Lower lobe of right lung (tissue), 2 donors: ENCODE measurements at regions not wholly inside any gene's neighbourhood (a gene's known extent, or its start where the extent isn't known, plus 50 kb on each side); places are given as distances from the start of the nearest gene placed in this dataset.

Source experiments
- ATAC-seq, 2 donors: fragments of 200-7000 bp; cut with Tn5 transposase; one replicate each; pipeline ENCODE4 v1.9.1; 2020 to 2022; ENCODE audit warnings: mild to moderate bottlenecking in 2 of 2, moderate library complexity in 2 of 2
- DNase-seq: peaks from one replicate; pipeline ENCODE4 v3.0.0-alpha.2; 2020
- H3K27ac ChIP-seq: fragments of 200-600 bp; one replicate; pipeline ENCODE4 v1.8.0; 2022
- H3K27me3 ChIP-seq: fragments of 200-600 bp; one replicate; pipeline ENCODE4 v1.8.0; 2022; ENCODE audit warnings: low read depth
- H3K36me3 ChIP-seq: fragments of 200-600 bp; one replicate; pipeline ENCODE4 v1.8.0; 2022; ENCODE audit warnings: mild to moderate bottlenecking
- H3K4me1 ChIP-seq: fragments of 200-600 bp; one replicate; pipeline ENCODE4 v1.8.0; 2022
- H3K4me3 ChIP-seq: fragments of 200-600 bp; one replicate; pipeline ENCODE4 v1.8.0; 2022; ENCODE audit warnings: mild to moderate bottlenecking
- H3K9me3 ChIP-seq: fragments of 200-600 bp; one replicate; pipeline ENCODE4 v1.8.0; 2022
- intact Hi-C: fragments of 100-400 bp; cut with DNase I; formaldehyde crosslinking; loops from one replicate; pipeline ENCODE4 v1.11.0; 2022
- TF ChIP-seq, protein P1 (sequence below): fragments of 200-600 bp; IDR thresholded peaks from one replicate; pipeline ENCODE4 v1.8.0; 2022; ENCODE audit warnings: antibody characterized with exemption, mild to moderate bottlenecking
- donor health status: DM: no; HTN: yes; CAD: no; lungs with severe emphysema.

DNA sequence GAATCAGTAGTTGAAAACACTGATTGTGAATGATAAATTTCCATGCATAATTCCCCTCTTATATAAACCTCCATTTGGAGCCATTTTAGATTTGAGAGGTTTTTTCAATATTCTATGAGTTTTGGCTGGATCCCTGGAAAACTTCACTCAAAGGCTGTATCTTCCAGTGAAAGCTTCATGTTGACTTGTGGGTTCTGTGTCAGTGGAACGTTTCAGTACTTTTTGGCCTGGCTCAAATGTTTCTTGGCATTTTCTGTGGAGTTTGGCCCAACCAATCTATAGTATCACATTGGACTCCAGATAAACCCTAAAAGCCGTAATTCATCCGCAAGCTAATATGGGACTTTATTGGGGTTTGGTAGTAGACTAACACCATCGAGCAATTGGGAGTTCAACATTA, 172.6 kb upstream of the PRPS1L1 start:
- H3K36me3 ChIP-seq = no peaks in the 10 kb centered on the region
- H3K27ac ChIP-seq = no peak overlapping the region
- no peaks in the 10 kb centered on the region for H3K9me3 ChIP-seq
- ATAC-seq = no peak
- intact Hi-C loops = no loop called here
- no peak for DNase-seq
- no peaks in the 10 kb centered on the region for H3K27me3 ChIP-seq
- TF ChIP-seq, protein P1, sequence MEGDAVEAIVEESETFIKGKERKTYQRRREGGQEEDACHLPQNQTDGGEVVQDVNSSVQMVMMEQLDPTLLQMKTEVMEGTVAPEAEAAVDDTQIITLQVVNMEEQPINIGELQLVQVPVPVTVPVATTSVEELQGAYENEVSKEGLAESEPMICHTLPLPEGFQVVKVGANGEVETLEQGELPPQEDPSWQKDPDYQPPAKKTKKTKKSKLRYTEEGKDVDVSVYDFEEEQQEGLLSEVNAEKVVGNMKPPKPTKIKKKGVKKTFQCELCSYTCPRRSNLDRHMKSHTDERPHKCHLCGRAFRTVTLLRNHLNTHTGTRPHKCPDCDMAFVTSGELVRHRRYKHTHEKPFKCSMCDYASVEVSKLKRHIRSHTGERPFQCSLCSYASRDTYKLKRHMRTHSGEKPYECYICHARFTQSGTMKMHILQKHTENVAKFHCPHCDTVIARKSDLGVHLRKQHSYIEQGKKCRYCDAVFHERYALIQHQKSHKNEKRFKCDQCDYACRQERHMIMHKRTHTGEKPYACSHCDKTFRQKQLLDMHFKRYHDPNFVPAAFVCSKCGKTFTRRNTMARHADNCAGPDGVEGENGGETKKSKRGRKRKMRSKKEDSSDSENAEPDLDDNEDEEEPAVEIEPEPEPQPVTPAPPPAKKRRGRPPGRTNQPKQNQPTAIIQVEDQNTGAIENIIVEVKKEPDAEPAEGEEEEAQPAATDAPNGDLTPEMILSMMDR = no peak
- H3K4me3 ChIP-seq = no peak overlapping the region
- no peaks in the 10 kb centered on the region for H3K4me1 ChIP-seq

DNA sequence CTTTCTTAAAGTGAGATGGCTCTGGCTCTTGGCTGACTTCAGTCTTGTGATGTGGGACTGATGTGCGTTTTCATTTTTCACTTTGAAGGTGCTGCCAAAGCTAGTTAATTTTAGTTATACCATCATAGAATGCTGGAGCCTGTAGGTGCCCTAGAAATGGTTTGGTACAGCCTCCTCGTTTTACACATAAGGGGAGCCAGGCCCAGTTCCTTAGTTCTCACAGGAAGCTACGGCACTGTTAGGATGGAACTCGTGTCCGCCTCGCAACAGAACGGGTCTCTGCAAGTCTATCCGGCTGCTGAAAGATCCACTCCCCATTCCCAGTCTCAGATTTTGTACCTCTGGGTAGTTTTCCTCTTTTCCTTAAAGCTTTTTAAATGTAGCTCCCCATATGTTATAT, 173.2 kb upstream of the PRPS1L1 start:
- Histone ChIP-seq H3K36me3 (no peaks in the 10 kb centered on the region), H3K9me3 (no peaks in the 10 kb centered on the region), H3K4me1 (no peaks in the 10 kb centered on the region), H3K4me3 (no peak overlapping the region), H3K27me3 (no peaks in the 10 kb centered on the region), H3K27ac (no peak overlapping the region)
- DNase-seq (no peak), ATAC-seq (no peak)
- TF ChIP-seq, protein P1 = no peak
- intact Hi-C loops = no loop called here

DNA sequence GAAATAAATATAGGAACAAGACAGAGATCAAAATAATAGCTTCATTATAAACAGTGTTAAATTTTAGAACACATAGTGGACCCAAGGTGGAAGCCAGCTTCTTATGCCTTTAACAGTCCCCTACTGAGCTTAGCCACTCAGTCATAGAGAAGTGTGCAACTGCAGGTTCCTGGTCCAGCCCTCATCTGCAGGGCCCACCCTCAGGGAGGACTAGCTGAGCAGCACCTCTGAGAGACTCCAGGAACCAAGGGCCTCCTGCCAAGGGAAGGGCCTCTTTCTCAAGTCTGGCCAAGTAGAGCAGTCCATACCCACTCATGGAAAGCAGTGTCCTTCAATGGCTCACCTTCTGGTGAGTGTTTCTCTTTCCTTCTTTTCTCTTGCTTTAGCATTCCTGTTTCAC, 173.7 kb upstream of the PRPS1L1 start:
- Histone ChIP-seq H3K4me3 (no peak overlapping the region), H3K27me3 (no peaks in the 10 kb centered on the region), H3K27ac (no peak overlapping the region), H3K4me1 (no peaks in the 10 kb centered on the region), H3K36me3 (no peaks in the 10 kb centered on the region), H3K9me3 (no peaks in the 10 kb centered on the region)
- TF ChIP-seq, protein P1 = no peak
- ATAC-seq (peak; percentile 28 to 37), DNase-seq (no peak)
- intact Hi-C loops = no loop called here

DNA sequence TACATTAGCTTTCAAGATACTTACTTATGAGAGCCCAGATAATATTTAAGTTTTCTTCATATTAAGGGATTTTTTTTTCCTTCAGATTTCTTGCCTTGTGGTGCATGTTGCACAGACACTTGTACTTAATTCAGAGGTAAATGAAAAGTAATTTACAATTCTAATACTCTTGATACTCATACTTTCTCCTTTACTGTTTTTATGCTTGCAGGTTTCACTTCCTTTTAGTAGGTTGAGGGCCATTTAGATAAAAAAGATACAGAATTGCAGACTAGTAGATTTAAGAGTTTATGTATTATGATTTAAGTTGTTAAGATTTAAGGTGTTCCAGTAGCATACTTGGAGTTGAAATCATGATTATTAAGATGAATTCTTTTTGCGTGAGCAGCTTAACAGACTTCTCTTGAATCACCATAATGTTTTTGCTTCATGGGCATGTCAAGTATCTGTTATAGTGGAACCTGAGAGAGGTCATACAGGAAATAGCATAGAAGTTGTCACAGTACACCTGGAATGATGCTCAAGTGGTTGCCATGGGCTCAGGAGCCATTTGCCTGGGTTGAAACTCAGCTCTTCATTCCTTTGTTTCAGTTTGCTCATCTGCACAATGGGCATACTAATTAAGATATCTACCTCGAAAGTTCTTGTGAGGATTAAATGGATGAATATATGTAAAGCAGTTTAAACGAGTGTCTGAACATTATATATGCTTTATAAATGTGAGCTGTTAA, 174.8 kb upstream of the PRPS1L1 start:
- Histone ChIP-seq H3K4me3 (no peak overlapping the region), H3K27me3 (no peaks in the 10 kb centered on the region), H3K4me1 (no peaks in the 10 kb centered on the region), H3K9me3 (no peaks in the 10 kb centered on the region), H3K27ac (no peak overlapping the region), H3K36me3 (no peaks in the 10 kb centered on the region)
- intact Hi-C loops = no loop called here
- ATAC-seq = no peak
- TF ChIP-seq, protein P1 = no peak
- DNase-seq = no peak

DNA sequence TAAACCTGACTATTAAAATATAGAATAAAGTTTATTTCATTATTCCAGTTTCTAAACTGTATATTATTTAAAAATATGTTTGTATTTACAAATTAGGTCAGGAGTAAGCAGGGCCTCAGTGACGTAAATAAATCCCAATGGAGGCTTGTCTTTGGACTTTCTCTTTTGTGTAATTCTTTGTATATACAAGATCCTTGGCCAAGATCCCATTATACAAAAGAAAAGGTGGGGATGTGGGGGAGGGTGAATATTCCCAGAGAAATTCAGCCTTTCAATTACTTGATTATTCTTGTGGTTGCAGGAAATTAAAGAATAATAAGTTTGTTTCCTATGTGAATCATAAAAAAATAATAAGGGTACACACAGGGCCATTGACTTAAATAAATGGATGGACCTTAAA, 178.7 kb upstream of the PRPS1L1 start:
- Histone ChIP-seq H3K27me3 (no peaks in the 10 kb centered on the region), H3K36me3 (no peaks in the 10 kb centered on the region), H3K4me3 (no peak overlapping the region), H3K9me3 (no peaks in the 10 kb centered on the region), H3K27ac (no peak overlapping the region), H3K4me1 (no peaks in the 10 kb centered on the region)
- DNase-seq (no peak), ATAC-seq (no peak)
- intact Hi-C loops = no loop called here
- TF ChIP-seq, protein P1 = no peak
